H1 (cell line): ENCODE measurements at regions not wholly inside any gene's neighbourhood (a gene's known extent, or its start where the extent isn't known, plus 50 kb on each side); places are given as distances from the start of the nearest gene placed in this dataset.

Experiments
- ASH2L ChIP-seq: fragments of 200-600, 300-600 bp; sonication (generic); IDR thresholded peaks from one replicate; pipeline ENCODE4 v1.7.1; 2017; ENCODE audit warnings: low read length
- CTCF ChIP-seq, 3 experiments: IDR thresholded peaks; 1 replicate in 2 of 3; 2 replicates in 1 of 3; pipeline versions ENCODE4 v1.5.1 to v1.6.1; 2011; ENCODE audit warnings: low read length in 3 of 3, mild to moderate bottlenecking in 3 of 3, inconsistent platforms in 2 of 3, low read depth in 1 of 3, moderate library complexity in 1 of 3; ENCODE audit not compliant: insufficient read depth in 1 of 3; ENCODE audit errors: control extremely low read depth in 1 of 3
- EZH2 ChIP-seq: fragments of 200-600 bp; sonication (generic); IDR thresholded peaks from 2 replicates; pipeline ENCODE4 v1.7.1; 2012; ENCODE audit warnings: low read depth, mild to moderate bottlenecking, moderate library complexity, low read length, inconsistent platforms; ENCODE audit not compliant: severe bottlenecking
- SP1 ChIP-seq: IDR thresholded peaks from 2 replicates; pipeline ENCODE4 v1.6.1; 2011; ENCODE audit warnings: low read depth, low read length
- YY1 ChIP-seq: IDR thresholded peaks from 2 replicates; pipeline ENCODE4 v1.6.1; 2011; ENCODE audit warnings: low read depth, mild to moderate bottlenecking, low read length

GRCh38 chr12:87778065-87778464 lies 251.1 kb downstream of the C12orf50 start:
- TF ChIP-seq EZH2: no peak
- no peak for TF ChIP-seq YY1
- no peak for TF ChIP-seq CTCF (IDR thresholded peaks at IDR 0.05; ENCODE audit: control extremely low read depth in 1 of 3, insufficient read depth in 1 of 3, low read depth in 1 of 3, low read length in 3 of 3)
- no peak for TF ChIP-seq SP1
- no peak for TF ChIP-seq ASH2L
